DND-41 (cell line): ENCODE measurements at regions not wholly inside any gene's neighbourhood (a gene's known extent, or its start where the extent isn't known, plus 50 kb on each side); places are given as distances from the start of the nearest gene placed in this dataset.

Experiments used
- ATAC-seq: fragments of 200-7000 bp; cut with Tn5 transposase; 3 replicates; pipeline ENCODE4 v1.9.1; 2021; ENCODE audit warnings: low read depth; ENCODE audit not compliant: insufficient read depth
- DNase-seq: peaks from one replicate; pipeline ENCODE4 v3.0.0-alpha.2; 2020
- H2AFZ ChIP-seq: 2 replicates; pipeline ENCODE4 v1.6.0; 2012; ENCODE audit warnings: low read depth, low read length
- H3K27ac ChIP-seq: 2 replicates; pipeline ENCODE4 v1.5.1; 2012; ENCODE audit warnings: low read length, inconsistent platforms
- H3K27me3 ChIP-seq: fragments of 200-600 bp; sonication (generic); 2 replicates; pipeline ENCODE4 v1.6.0; 2012; ENCODE audit warnings: low read length, mild to moderate bottlenecking, inconsistent platforms; ENCODE audit not compliant: insufficient read depth, poor library complexity
- H3K36me3 ChIP-seq: 2 replicates; pipeline ENCODE4 v1.5.1; 2012; ENCODE audit warnings: low read length, inconsistent platforms; ENCODE audit not compliant: insufficient read depth
- H3K4me1 ChIP-seq: 2 replicates; pipeline ENCODE4 v1.5.1; 2012; ENCODE audit warnings: mild to moderate bottlenecking, low read length; ENCODE audit not compliant: insufficient read depth
- H3K4me2 ChIP-seq: 2 replicates; pipeline ENCODE4 v1.6.0; 2012; ENCODE audit warnings: mild to moderate bottlenecking, moderate library complexity, low read length, inconsistent platforms; ENCODE audit not compliant: insufficient read depth
- H3K4me3 ChIP-seq, 2 experiments: fragments of 200-600 bp in 1 of 2; shearing (Covaris generic) in 1 of 2; 2 replicates each; pipeline ENCODE4 v1.5.1; 2012 to 2016; ENCODE audit warnings: inconsistent platforms in 2 of 2, low read length in 2 of 2, mild to moderate bottlenecking in 2 of 2, low read depth in 1 of 2, moderate library complexity in 1 of 2
- H3K79me2 ChIP-seq: 2 replicates; pipeline ENCODE4 v1.6.0; 2012; ENCODE audit warnings: low read length, inconsistent platforms; ENCODE audit not compliant: insufficient read depth
- H3K9ac ChIP-seq: 2 replicates; pipeline ENCODE4 v1.6.0; 2012; ENCODE audit warnings: low read depth, mild to moderate bottlenecking, inconsistent platforms, low read length, moderate library complexity
- H3K9me3 ChIP-seq: 2 replicates; pipeline ENCODE4 v1.5.1; 2012; ENCODE audit warnings: low read length, moderate library complexity, mild to moderate bottlenecking, inconsistent platforms; ENCODE audit not compliant: insufficient read depth, severe bottlenecking
- H4K20me1 ChIP-seq: 2 replicates; pipeline ENCODE4 v1.6.0; 2012; ENCODE audit warnings: low read length; ENCODE audit not compliant: insufficient read depth
- EZH2 ChIP-seq: IDR thresholded peaks from 3 replicates; pipeline ENCODE4 v1.6.1; 2012; ENCODE audit warnings: borderline replicate concordance, low read depth, mild to moderate bottlenecking, moderate library complexity, low read length, inconsistent platforms; ENCODE audit not compliant: severe bottlenecking
- TF ChIP-seq, protein P1 (sequence below): IDR thresholded peaks from 2 replicates; pipeline ENCODE4 v1.5.1; 2012; ENCODE audit warnings: borderline replicate concordance, low read length, moderate library complexity, mild to moderate bottlenecking; ENCODE audit not compliant: poor library complexity, severe bottlenecking; ENCODE audit errors: extremely low read depth

DNA sequence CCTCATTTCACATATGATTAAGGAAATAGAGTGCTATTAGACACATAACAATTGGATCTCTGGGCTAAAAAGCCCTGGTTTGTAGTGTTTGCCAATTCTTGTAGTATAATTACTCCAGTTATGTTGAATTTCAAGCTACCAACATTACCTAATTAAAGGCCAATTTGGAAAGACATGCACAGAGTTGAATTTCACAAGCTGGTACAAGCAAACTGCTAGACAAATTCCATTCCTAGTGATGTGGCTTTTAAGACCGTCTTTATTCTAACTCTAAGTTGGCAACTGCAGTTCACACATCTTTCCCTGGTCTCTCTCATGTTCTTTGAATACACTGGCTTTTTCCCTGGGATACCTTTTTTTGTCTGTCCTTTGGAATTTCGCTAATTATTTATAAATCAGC, 384.1 kb upstream of the CNTNAP2 start:
- DNase-seq (no peak), ATAC-seq (no peak)
- Histone ChIP-seq H3K27ac (no peak overlapping the region), H4K20me1 (no peaks in the 10 kb centered on the region), H3K4me2 (no peak overlapping the region), H3K9me3 (no peaks in the 10 kb centered on the region), H3K4me3 (no peak overlapping the region), H3K27me3 (no peaks in the 10 kb centered on the region), H3K9ac (no peak overlapping the region), H3K36me3 (no peaks in the 10 kb centered on the region), H3K4me1 (no peaks in the 10 kb centered on the region), H3K79me2 (no peaks in the 10 kb centered on the region), H2AFZ (no peak overlapping the region)
- TF ChIP-seq, protein P1, sequence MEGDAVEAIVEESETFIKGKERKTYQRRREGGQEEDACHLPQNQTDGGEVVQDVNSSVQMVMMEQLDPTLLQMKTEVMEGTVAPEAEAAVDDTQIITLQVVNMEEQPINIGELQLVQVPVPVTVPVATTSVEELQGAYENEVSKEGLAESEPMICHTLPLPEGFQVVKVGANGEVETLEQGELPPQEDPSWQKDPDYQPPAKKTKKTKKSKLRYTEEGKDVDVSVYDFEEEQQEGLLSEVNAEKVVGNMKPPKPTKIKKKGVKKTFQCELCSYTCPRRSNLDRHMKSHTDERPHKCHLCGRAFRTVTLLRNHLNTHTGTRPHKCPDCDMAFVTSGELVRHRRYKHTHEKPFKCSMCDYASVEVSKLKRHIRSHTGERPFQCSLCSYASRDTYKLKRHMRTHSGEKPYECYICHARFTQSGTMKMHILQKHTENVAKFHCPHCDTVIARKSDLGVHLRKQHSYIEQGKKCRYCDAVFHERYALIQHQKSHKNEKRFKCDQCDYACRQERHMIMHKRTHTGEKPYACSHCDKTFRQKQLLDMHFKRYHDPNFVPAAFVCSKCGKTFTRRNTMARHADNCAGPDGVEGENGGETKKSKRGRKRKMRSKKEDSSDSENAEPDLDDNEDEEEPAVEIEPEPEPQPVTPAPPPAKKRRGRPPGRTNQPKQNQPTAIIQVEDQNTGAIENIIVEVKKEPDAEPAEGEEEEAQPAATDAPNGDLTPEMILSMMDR, result no peak
- no peak for TF ChIP-seq EZH2

- no peaks in the 10 kb centered on the region for H3K79me2 ChIP-seq
- H3K27ac ChIP-seq, result no peak overlapping the region
- no peaks in the 10 kb centered on the region for H3K27me3 ChIP-seq
- DNase-seq (no peak), ATAC-seq (no peak)
- no peaks in the 10 kb centered on the region for H3K36me3 ChIP-seq
- no peak overlapping the region for H3K4me2 ChIP-seq
- H3K9me3 ChIP-seq, result no peaks in the 10 kb centered on the region
- H3K4me3 ChIP-seq, result no peak overlapping the region
- H2AFZ ChIP-seq, result no peak overlapping the region
- no peaks in the 10 kb centered on the region for H3K4me1 ChIP-seq
- H3K9ac ChIP-seq, result no peak overlapping the region
- TF ChIP-seq EZH2, result no peak
- TF ChIP-seq, protein P1, result no peak
- H4K20me1 ChIP-seq, result no peaks in the 10 kb centered on the region
Measured at GRCh38 chr7:145729691-145730090, 386.9 kb upstream of the CNTNAP2 start.

GRCh38 chr7:145718129-145718528, 398.5 kb upstream of the CNTNAP2 start:
- no peak overlapping the region for H3K27ac ChIP-seq
- TF ChIP-seq, protein P1, result no peak
- TF ChIP-seq EZH2, result no peak
- ATAC-seq, result no peak
- H3K79me2 ChIP-seq, result no peaks in the 10 kb centered on the region
- H3K27me3 ChIP-seq, result no peaks in the 10 kb centered on the region
- H2AFZ ChIP-seq, result no peak overlapping the region
- no peak overlapping the region for H3K4me2 ChIP-seq
- no peaks in the 10 kb centered on the region for H4K20me1 ChIP-seq
- no peak overlapping the region for H3K4me3 ChIP-seq
- H3K36me3 ChIP-seq, result no peaks in the 10 kb centered on the region
- H3K9me3 ChIP-seq, result no peaks in the 10 kb centered on the region
- H3K9ac ChIP-seq, result no peak overlapping the region
- no peaks in the 10 kb centered on the region for H3K4me1 ChIP-seq
- no peak for DNase-seq

DNA sequence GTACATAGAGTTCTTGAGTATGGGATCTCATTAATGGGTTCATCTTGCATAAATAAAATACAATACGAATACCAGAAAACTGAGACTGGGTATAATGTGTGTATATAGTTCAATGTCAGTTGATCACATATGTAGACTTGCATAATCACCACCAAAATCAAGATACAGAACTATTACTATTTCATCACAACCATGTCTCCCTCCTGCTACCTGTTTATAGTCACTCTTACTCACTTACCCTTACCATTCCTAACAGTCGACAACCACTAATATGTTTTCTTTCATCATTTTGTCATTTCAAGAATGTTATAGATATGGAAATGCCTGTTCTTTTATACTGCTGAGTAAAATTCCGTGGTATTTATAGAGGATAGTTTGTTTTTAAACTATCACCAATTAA, 416.1 kb upstream of the CNTNAP2 start:
- no peaks in the 10 kb centered on the region for H3K4me1 ChIP-seq
- no peaks in the 10 kb centered on the region for H3K9me3 ChIP-seq
- no peak overlapping the region for H2AFZ ChIP-seq
- no peak overlapping the region for H3K9ac ChIP-seq
- DNase-seq (no peak), ATAC-seq (no peak)
- no peaks in the 10 kb centered on the region for H3K36me3 ChIP-seq
- H3K27me3 ChIP-seq, result no peaks in the 10 kb centered on the region
- no peak overlapping the region for H3K4me2 ChIP-seq
- H4K20me1 ChIP-seq, result no peaks in the 10 kb centered on the region
- no peak overlapping the region for H3K4me3 ChIP-seq
- H3K27ac ChIP-seq, result no peak overlapping the region
- H3K79me2 ChIP-seq, result no peaks in the 10 kb centered on the region
- TF ChIP-seq EZH2, result no peak
- TF ChIP-seq, protein P1, result no peak
